ENCODE measurements at regions not wholly inside any gene's neighbourhood (a gene's known extent, or its start where the extent isn't known, plus 50 kb on each side); places are given as distances from the start of the nearest gene placed in this dataset.

- Histone ChIP-seq H3K36me3 (ENCODE audit: control insufficient read depth in 4 of 4, insufficient read depth in 3 of 4, low read depth in 1 of 4, low read length in 3 of 4) (no peaks in the 10 kb centered on the region), H3K4me3 (ENCODE audit: low read depth in 1 of 3, low read length in 3 of 3) (no peak overlapping the region), H3K9me3 (ENCODE audit: control insufficient read depth in 4 of 4, low read length in 3 of 4) (no peaks in the 10 kb centered on the region), H3K27ac (ENCODE audit: low read depth in 1 of 2, low read length in 2 of 2) (no peak overlapping the region), H3K4me1 (ENCODE audit: control insufficient read depth in 4 of 4, insufficient read depth in 4 of 4, low read length in 3 of 4) (peaks cover 0 to 2% (median 0%) of the 10 kb centered on the region in 4 donors), H3K27me3 (ENCODE audit: control insufficient read depth in 4 of 4, insufficient read depth in 4 of 4, low read length in 3 of 4) (no peaks in the 10 kb centered on the region), H3K9ac (ENCODE audit: low read depth in 1 of 2, low read length in 2 of 2) (no peak overlapping the region)
- TF ChIP-seq ZBTB33 (IDR thresholded peaks at IDR 0.05): no peak
- no peak for TF ChIP-seq FOXA2 (IDR thresholded peaks at IDR 0.05)
- no peak for TF ChIP-seq RXRA (IDR thresholded peaks at IDR 0.05)
- TF ChIP-seq HNF4G (IDR thresholded peaks at IDR 0.05): no peak
- TF ChIP-seq CTCF (IDR thresholded peaks at IDR 0.05; ENCODE audit: low read depth, low read length, missing input control): no peak
- TF ChIP-seq EGR1 (IDR thresholded peaks at IDR 0.05; ENCODE audit: low read depth in 2 of 2): no peak
- TF ChIP-seq NR2F2 (IDR thresholded peaks at IDR 0.05): no peak
- no peak for TF ChIP-seq JUND (IDR thresholded peaks at IDR 0.05)
- 95% methylated on average over 6 of the region's 6 CpGs for WGBS
- no peak for DNase-seq (ENCODE audit: low spot score)
Measured at GRCh38 chr3:124425972-124426371, 304.3 kb upstream of the UMPS start.

- no peaks in the 10 kb centered on the region for H3K36me3 ChIP-seq (ENCODE audit: control insufficient read depth in 4 of 4, insufficient read depth in 3 of 4, low read depth in 1 of 4, low read length in 3 of 4)
- no peaks in the 10 kb centered on the region for H3K27me3 ChIP-seq (ENCODE audit: control insufficient read depth in 4 of 4, insufficient read depth in 4 of 4, low read length in 3 of 4)
- H3K4me3 ChIP-seq (ENCODE audit: low read depth in 1 of 3, low read length in 3 of 3): no peak overlapping the region
- H3K9me3 ChIP-seq (ENCODE audit: control insufficient read depth in 4 of 4, low read length in 3 of 4): no peaks in the 10 kb centered on the region
- no peak overlapping the region for H3K27ac ChIP-seq (ENCODE audit: low read depth in 1 of 2, low read length in 2 of 2)
- TF ChIP-seq JUND (IDR thresholded peaks at IDR 0.05): no peak
- TF ChIP-seq MAX (IDR thresholded peaks at IDR 0.05): no peak
- TF ChIP-seq HNF4A (conservative IDR thresholded peaks at IDR 0.05): no peak
- TF ChIP-seq GABPA (IDR thresholded peaks at IDR 0.05 in 1 of 2, conservative IDR thresholded peaks at IDR 0.05 in 1 of 2): no peak
- no peak for TF ChIP-seq TAF1 (conservative IDR thresholded peaks at IDR 0.05)
- no peak for TF ChIP-seq ATF3 (IDR thresholded peaks at IDR 0.05)
- no peak for TF ChIP-seq CTCF (IDR thresholded peaks at IDR 0.05; ENCODE audit: low read depth, low read length, missing input control)
- no peak for TF ChIP-seq RAD21 (IDR thresholded peaks at IDR 0.05)
- no peak for TF ChIP-seq SP1 (IDR thresholded peaks at IDR 0.05)
- TF ChIP-seq FOXA2 (IDR thresholded peaks at IDR 0.05): no peak
- no peak for TF ChIP-seq FOXA1 (IDR thresholded peaks at IDR 0.05)
- no peak for TF ChIP-seq ZBTB33 (IDR thresholded peaks at IDR 0.05)
- H3K9ac ChIP-seq (ENCODE audit: low read depth in 1 of 2, low read length in 2 of 2): no peak overlapping the region
- H3K4me1 ChIP-seq (ENCODE audit: control insufficient read depth in 4 of 4, insufficient read depth in 4 of 4, low read length in 3 of 4): peaks cover 0 to 2% (median 0%) of the 10 kb centered on the region in 4 donors
- no peak for DNase-seq (ENCODE audit: low spot score)
Measured at GRCh38 chr3:124428372-124429128, 301.7 kb upstream of the UMPS start.

Measured in liver (tissue), 8 donors.